Neural progenitor cell (in vitro differentiated cells): ENCODE measurements at regions not wholly inside any gene's neighbourhood (a gene's known extent, or its start where the extent isn't known, plus 50 kb on each side); places are given as distances from the start of the nearest gene placed in this dataset.

Source experiments
- EZH2 ChIP-seq: fragments of 200-600 bp; sonication (generic); IDR thresholded peaks from 2 replicates; pipeline ENCODE4 v1.6.1; 2017; ENCODE audit warnings: antibody characterized with exemption, mild to moderate bottlenecking, moderate library complexity
- EZH2phosphoT487 ChIP-seq: fragments of 200-600 bp; sonication (generic); IDR thresholded peaks from 2 replicates; pipeline ENCODE4 v1.6.1; 2017; ENCODE audit warnings: antibody characterized with exemption
- TF ChIP-seq, protein P1 (sequence below): fragments of 200-600 bp; sonication (generic); IDR thresholded peaks from 2 replicates; pipeline ENCODE4 v1.5.1; 2017; ENCODE audit warnings: antibody characterized with exemption, mild to moderate bottlenecking

DNA sequence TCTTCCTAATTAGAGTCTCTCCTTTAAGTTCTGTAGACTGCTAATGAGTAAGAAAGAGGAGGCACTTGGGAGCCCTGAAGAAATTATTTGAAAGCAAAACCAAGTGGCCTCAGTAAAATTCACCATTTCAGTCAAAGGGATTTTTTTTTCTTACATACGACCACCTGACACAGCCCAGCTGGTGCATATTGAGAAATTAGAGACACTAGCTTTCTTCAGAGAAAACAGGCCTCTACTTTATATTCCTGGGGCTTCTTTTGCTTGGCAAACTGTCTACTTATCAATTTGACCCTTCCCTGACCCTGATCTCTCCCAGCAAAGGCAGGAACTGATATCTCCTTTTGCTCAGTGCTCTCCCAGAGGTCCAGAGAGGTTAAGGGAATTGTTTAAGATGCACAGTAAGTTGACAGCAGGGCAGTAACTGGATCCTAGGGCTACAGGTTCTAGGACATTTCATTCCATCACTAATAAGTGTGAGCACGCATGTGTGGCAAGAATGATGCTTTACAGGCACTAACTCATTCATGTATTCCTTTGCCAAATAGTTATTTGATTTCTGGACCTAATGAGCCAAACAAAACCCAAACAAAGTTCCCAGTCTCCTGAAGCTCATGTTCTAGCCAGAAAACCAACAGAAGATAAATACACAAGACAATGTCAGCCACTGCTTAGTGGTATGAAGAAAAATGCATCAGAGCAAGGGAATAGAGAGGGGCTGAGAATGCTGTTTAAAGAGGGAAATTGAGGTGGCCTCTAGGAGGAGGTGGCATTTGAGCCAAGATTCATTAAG lies 467.6 kb downstream of the SOX6 start:
- no peak for TF ChIP-seq EZH2phosphoT487
- TF ChIP-seq, protein P1, sequence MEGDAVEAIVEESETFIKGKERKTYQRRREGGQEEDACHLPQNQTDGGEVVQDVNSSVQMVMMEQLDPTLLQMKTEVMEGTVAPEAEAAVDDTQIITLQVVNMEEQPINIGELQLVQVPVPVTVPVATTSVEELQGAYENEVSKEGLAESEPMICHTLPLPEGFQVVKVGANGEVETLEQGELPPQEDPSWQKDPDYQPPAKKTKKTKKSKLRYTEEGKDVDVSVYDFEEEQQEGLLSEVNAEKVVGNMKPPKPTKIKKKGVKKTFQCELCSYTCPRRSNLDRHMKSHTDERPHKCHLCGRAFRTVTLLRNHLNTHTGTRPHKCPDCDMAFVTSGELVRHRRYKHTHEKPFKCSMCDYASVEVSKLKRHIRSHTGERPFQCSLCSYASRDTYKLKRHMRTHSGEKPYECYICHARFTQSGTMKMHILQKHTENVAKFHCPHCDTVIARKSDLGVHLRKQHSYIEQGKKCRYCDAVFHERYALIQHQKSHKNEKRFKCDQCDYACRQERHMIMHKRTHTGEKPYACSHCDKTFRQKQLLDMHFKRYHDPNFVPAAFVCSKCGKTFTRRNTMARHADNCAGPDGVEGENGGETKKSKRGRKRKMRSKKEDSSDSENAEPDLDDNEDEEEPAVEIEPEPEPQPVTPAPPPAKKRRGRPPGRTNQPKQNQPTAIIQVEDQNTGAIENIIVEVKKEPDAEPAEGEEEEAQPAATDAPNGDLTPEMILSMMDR: no peak
- TF ChIP-seq EZH2: no peak
